ENCODE measurements at regions not wholly inside any gene's neighbourhood (a gene's known extent, or its start where the extent isn't known, plus 50 kb on each side); places are given as distances from the start of the nearest gene placed in this dataset.
"Not testable (repeated sequence)": the region's sequence is repeated elsewhere in the genome, so short reads cannot be mapped to it uniquely, and the experiment has no call there.

- Mint-ChIP-seq H3K36me3 (ENCODE audit: low read depth) (no peaks in the 10 kb centered on the region), H3K27me3 (ENCODE audit: low read depth) (peaks cover 4% of the 10 kb centered on the region), H3K27ac (no peak overlapping the region), H3K4me1 (ENCODE audit: low read depth) (no peaks in the 10 kb centered on the region), H3K4me3 (no peak overlapping the region), H3K9me3 (no peaks in the 10 kb centered on the region)
Measured at GRCh38 chr5:74391410-74391809, 249.1 kb downstream of the ENC1 start.

GRCh38 chr5:74390822-74391221, 249.7 kb downstream of the ENC1 start:
- H3K4me1 Mint-ChIP-seq (ENCODE audit: low read depth), result no peaks in the 10 kb centered on the region
- no peak overlapping the region for H3K27ac Mint-ChIP-seq
- no peaks in the 10 kb centered on the region for H3K36me3 Mint-ChIP-seq (ENCODE audit: low read depth)
- no peaks in the 10 kb centered on the region for H3K9me3 Mint-ChIP-seq
- H3K4me3 Mint-ChIP-seq, result no peak overlapping the region
- H3K27me3 Mint-ChIP-seq (ENCODE audit: low read depth), result peaks cover 4% of the 10 kb centered on the region

GRCh38 chr5:74390306-74390637, 250.3 kb downstream of the ENC1 start:
- no peak overlapping the region for H3K4me3 Mint-ChIP-seq
- no peak overlapping the region for H3K27ac Mint-ChIP-seq
- peaks cover 6% of the 10 kb centered on the region for H3K27me3 Mint-ChIP-seq (ENCODE audit: low read depth)
- no peaks in the 10 kb centered on the region for H3K9me3 Mint-ChIP-seq
- no peaks in the 10 kb centered on the region for H3K36me3 Mint-ChIP-seq (ENCODE audit: low read depth)
- no peaks in the 10 kb centered on the region for H3K4me1 Mint-ChIP-seq (ENCODE audit: low read depth)

GRCh38 chr5:74389531-74390305, 250.8 kb downstream of the ENC1 start:
- Mint-ChIP-seq H3K27me3 (ENCODE audit: low read depth) (peaks cover 7% of the 10 kb centered on the region), H3K4me3 (no peak overlapping the region), H3K27ac (no peak overlapping the region), H3K9me3 (no peaks in the 10 kb centered on the region), H3K4me1 (ENCODE audit: low read depth) (no peaks in the 10 kb centered on the region), H3K36me3 (ENCODE audit: low read depth) (no peaks in the 10 kb centered on the region)

- not testable (repeated sequence) for H3K36me3 Mint-ChIP-seq (ENCODE audit: low read depth)
Measured at GRCh38 chr5:74388411-74388810, 252.1 kb downstream of the ENC1 start.

GRCh38 chr5:74386571-74387334, 253.8 kb downstream of the ENC1 start:
- H3K9me3 Mint-ChIP-seq, result no peaks in the 10 kb centered on the region
- H3K4me1 Mint-ChIP-seq (ENCODE audit: low read depth), result no peaks in the 10 kb centered on the region
- no peak overlapping the region for H3K27ac Mint-ChIP-seq
- no peak overlapping the region for H3K4me3 Mint-ChIP-seq
- no peaks in the 10 kb centered on the region for H3K36me3 Mint-ChIP-seq (ENCODE audit: low read depth)
- H3K27me3 Mint-ChIP-seq (ENCODE audit: low read depth), result peaks cover 7% of the 10 kb centered on the region

More at GRCh38 chr5:74388411-74388810, 252.1 kb downstream of the ENC1 start:
- not testable (repeated sequence) for H3K4me3 Mint-ChIP-seq; H3K9me3 Mint-ChIP-seq; H3K27me3 Mint-ChIP-seq (ENCODE audit: low read depth); H3K4me1 Mint-ChIP-seq (ENCODE audit: low read depth); H3K27ac Mint-ChIP-seq

GRCh38 chr5:74384851-74385250, 255.7 kb downstream of the ENC1 start:
- Mint-ChIP-seq H3K27ac (no peak overlapping the region), H3K27me3 (ENCODE audit: low read depth) (peaks cover 4% of the 10 kb centered on the region), H3K9me3 (no peaks in the 10 kb centered on the region), H3K4me1 (ENCODE audit: low read depth) (no peaks in the 10 kb centered on the region), H3K36me3 (ENCODE audit: low read depth) (no peaks in the 10 kb centered on the region), H3K4me3 (no peak overlapping the region)

GRCh38 chr5:74382987-74383593, 257.4 kb downstream of the ENC1 start:
- Mint-ChIP-seq H3K4me1 (ENCODE audit: low read depth) (no peaks in the 10 kb centered on the region), H3K27me3 (ENCODE audit: low read depth) (peaks cover 7% of the 10 kb centered on the region), H3K27ac (no peak overlapping the region), H3K9me3 (no peaks in the 10 kb centered on the region), H3K36me3 (ENCODE audit: low read depth) (no peaks in the 10 kb centered on the region), H3K4me3 (no peak overlapping the region)

GRCh38 chr5:74382123-74382855, 258.2 kb downstream of the ENC1 start:
- no peaks in the 10 kb centered on the region for H3K4me1 Mint-ChIP-seq (ENCODE audit: low read depth)
- H3K27me3 Mint-ChIP-seq (ENCODE audit: low read depth), result peaks cover 9% of the 10 kb centered on the region
- H3K4me3 Mint-ChIP-seq, result no peak overlapping the region
- no peak overlapping the region for H3K27ac Mint-ChIP-seq
- no peaks in the 10 kb centered on the region for H3K36me3 Mint-ChIP-seq (ENCODE audit: low read depth)
- no peaks in the 10 kb centered on the region for H3K9me3 Mint-ChIP-seq

GRCh38 chr5:74380193-74380592, 260.3 kb downstream of the ENC1 start:
- Mint-ChIP-seq H3K4me1 (ENCODE audit: low read depth) (no peaks in the 10 kb centered on the region), H3K9me3 (no peaks in the 10 kb centered on the region), H3K27ac (no peak overlapping the region), H3K27me3 (ENCODE audit: low read depth) (peaks cover 9% of the 10 kb centered on the region), H3K4me3 (no peak overlapping the region), H3K36me3 (ENCODE audit: low read depth) (no peaks in the 10 kb centered on the region)

- H3K27me3 Mint-ChIP-seq (ENCODE audit: low read depth), result peaks cover 8% of the 10 kb centered on the region
- H3K9me3 Mint-ChIP-seq, result no peaks in the 10 kb centered on the region
- no peaks in the 10 kb centered on the region for H3K4me1 Mint-ChIP-seq (ENCODE audit: low read depth)
- H3K4me3 Mint-ChIP-seq, result no peak overlapping the region
- no peak overlapping the region for H3K27ac Mint-ChIP-seq
- no peaks in the 10 kb centered on the region for H3K36me3 Mint-ChIP-seq (ENCODE audit: low read depth)
Measured at GRCh38 chr5:74378464-74378863, 262.1 kb downstream of the ENC1 start.

- H3K9me3 Mint-ChIP-seq, result no peaks in the 10 kb centered on the region
- H3K36me3 Mint-ChIP-seq (ENCODE audit: low read depth), result no peaks in the 10 kb centered on the region
- no peak overlapping the region for H3K4me3 Mint-ChIP-seq
- H3K4me1 Mint-ChIP-seq (ENCODE audit: low read depth), result no peaks in the 10 kb centered on the region
- H3K27me3 Mint-ChIP-seq (ENCODE audit: low read depth), result peaks cover 8% of the 10 kb centered on the region
- H3K27ac Mint-ChIP-seq, result no peak overlapping the region
Measured at GRCh38 chr5:74376187-74376586, 264.3 kb downstream of the ENC1 start.

- no peak overlapping the region for H3K27ac Mint-ChIP-seq
- H3K4me3 Mint-ChIP-seq, result no peak overlapping the region
Measured at GRCh38 chr5:74375271-74375670, 265.3 kb downstream of the ENC1 start.

GRCh38 chr5:74374656-74375055, 265.9 kb downstream of the ENC1 start:
- H3K27me3 Mint-ChIP-seq (ENCODE audit: low read depth), result peaks cover 8% of the 10 kb centered on the region
- H3K27ac Mint-ChIP-seq, result no peak overlapping the region
- no peaks in the 10 kb centered on the region for H3K36me3 Mint-ChIP-seq (ENCODE audit: low read depth)
- H3K4me1 Mint-ChIP-seq (ENCODE audit: low read depth), result no peaks in the 10 kb centered on the region
- no peaks in the 10 kb centered on the region for H3K9me3 Mint-ChIP-seq
- no peak overlapping the region for H3K4me3 Mint-ChIP-seq

More at GRCh38 chr5:74375271-74375670, 265.3 kb downstream of the ENC1 start:
- no peaks in the 10 kb centered on the region for H3K4me1 Mint-ChIP-seq (ENCODE audit: low read depth)
- peaks cover 8% of the 10 kb centered on the region for H3K27me3 Mint-ChIP-seq (ENCODE audit: low read depth)
- no peaks in the 10 kb centered on the region for H3K9me3 Mint-ChIP-seq
- no peaks in the 10 kb centered on the region for H3K36me3 Mint-ChIP-seq (ENCODE audit: low read depth)
